ENCODE measurements at regions not wholly inside any gene's neighbourhood (a gene's known extent, or its start where the extent isn't known, plus 50 kb on each side); places are given as distances from the start of the nearest gene placed in this dataset.

DNA sequence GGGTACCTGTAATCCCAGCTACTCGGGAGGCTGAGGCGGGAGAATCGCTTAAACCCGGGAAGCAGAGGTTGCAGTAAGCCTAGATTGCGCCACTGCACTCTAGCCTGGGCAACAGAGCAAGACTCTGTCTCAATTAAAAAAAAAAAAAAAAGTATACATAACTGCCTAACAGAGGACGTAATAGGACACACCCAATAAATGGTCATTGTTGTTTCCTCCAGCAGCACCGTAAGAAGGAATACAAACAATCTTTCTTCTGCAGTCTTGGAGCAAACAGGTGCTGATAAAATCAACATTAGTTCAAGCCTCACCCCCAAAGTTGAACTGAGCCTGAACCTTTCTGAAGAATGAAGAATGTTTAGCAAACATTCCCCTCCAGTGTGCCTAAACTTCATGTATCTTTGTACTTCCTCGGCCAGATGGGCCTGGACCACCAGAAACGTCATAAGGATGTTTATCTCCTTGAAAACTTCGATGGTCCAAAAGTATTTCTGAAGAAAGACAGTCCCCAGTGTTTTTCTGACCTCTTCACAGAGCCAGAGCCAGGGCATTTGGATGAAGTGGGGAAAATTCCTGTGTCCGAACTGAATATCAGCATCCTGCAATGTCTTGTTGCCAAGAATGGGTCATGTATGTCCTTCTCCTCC is 136.8 kb upstream of the F3 start:
- peak; percentile 34 for DNase-seq (ENCODE audit: low read depth)
- TF ChIP-seq, protein P1, sequence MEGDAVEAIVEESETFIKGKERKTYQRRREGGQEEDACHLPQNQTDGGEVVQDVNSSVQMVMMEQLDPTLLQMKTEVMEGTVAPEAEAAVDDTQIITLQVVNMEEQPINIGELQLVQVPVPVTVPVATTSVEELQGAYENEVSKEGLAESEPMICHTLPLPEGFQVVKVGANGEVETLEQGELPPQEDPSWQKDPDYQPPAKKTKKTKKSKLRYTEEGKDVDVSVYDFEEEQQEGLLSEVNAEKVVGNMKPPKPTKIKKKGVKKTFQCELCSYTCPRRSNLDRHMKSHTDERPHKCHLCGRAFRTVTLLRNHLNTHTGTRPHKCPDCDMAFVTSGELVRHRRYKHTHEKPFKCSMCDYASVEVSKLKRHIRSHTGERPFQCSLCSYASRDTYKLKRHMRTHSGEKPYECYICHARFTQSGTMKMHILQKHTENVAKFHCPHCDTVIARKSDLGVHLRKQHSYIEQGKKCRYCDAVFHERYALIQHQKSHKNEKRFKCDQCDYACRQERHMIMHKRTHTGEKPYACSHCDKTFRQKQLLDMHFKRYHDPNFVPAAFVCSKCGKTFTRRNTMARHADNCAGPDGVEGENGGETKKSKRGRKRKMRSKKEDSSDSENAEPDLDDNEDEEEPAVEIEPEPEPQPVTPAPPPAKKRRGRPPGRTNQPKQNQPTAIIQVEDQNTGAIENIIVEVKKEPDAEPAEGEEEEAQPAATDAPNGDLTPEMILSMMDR (IDR thresholded peaks at IDR 0.05; ENCODE audit: insufficient read depth, low read length) = no peak
- H3K4me3 ChIP-seq (ENCODE audit: low read depth, low read length) = no peak overlapping the region

DNA sequence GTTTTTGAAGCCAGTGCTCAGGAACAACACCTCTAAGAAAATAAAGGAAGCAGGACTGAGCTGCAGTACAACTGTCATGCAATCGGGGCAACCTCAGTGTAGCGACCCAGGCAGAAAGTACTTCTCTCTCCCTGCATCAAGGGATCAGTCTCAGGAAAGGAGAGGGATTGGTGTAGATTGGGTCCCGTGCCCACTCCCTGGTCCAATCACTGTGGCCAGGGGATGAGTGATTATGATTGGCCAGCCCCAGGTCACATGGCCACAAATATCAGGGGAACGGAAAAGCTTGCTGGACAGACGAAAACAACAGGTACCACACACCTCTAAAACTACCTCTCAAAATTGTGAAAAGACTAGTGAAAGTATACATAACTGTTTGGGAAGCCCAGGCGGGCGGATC is 136.2 kb upstream of the F3 start:
- no peak overlapping the region for H3K4me3 ChIP-seq (ENCODE audit: low read depth, low read length)
- no peak for DNase-seq (ENCODE audit: low read depth)
- TF ChIP-seq, protein P1 (IDR thresholded peaks at IDR 0.05; ENCODE audit: insufficient read depth, low read length) = no peak

DNA sequence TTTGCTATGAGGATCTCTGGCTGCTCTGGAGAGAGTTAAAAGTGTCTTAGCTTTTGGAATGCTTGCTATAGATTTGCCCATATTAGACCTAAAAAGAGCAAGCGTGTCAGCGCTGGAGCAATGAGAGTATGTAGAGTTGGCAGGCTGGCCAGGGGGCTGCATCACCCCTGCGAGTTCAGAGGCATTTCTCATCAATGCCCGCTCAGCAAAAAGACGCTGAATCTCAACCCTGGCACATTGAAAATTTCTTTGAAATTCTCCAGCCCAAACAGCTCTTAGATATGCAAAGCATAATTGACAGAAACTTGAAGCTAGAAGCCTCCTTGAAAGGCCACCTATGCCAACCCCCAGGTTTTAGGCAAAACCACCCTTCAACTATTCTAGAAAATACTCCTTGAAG is 135.5 kb upstream of the F3 start:
- TF ChIP-seq, protein P1 (IDR thresholded peaks at IDR 0.05; ENCODE audit: insufficient read depth, low read length) = no peak
- no peak overlapping the region for H3K4me3 ChIP-seq (ENCODE audit: low read depth, low read length)
- no peak for DNase-seq (ENCODE audit: low read depth)

DNA sequence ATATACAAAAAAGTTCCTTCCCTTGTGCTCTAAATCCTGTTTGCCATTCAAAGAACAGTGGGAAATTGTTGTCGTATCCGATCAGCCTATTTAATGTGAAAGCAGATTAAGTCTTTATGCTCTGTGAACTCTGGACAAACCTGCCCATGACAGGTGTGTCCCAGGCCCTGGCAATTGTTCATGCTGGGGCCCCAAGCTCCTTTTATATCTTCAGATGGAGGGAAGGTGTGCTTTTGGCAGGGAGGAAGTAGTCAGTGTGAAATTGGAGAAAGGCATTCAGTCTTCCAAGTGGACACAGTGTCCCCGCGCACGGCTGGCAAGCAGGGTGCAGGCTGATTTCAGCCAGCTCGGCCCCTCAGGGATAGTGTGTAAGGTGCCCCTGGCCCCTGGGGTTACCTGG is 135.1 kb upstream of the F3 start:
- TF ChIP-seq, protein P1 (IDR thresholded peaks at IDR 0.05; ENCODE audit: insufficient read depth, low read length) = no peak
- DNase-seq (ENCODE audit: low read depth) = no peak
- H3K4me3 ChIP-seq (ENCODE audit: low read depth, low read length) = no peak overlapping the region

DNA sequence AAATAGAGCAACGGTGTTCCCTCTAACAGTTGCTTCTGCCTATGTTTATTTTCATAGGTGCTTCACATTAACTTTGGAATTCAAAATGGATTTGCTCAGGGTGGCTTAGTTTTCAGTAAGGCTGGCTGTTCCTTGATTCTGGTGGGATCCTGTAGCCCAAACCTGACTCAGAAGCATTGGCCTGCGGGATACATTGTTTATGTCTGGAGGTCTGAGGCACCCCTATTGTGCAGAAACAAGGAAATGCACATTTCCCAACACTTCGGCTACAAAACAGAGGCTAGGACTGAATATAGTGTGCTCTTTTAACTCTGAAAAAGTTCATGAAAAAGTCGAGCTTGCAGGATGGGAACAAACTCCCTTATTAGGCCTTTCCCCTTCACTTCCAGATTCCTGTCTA is 133.8 kb upstream of the F3 start:
- no peak for DNase-seq (ENCODE audit: low read depth)
- TF ChIP-seq, protein P1 (IDR thresholded peaks at IDR 0.05; ENCODE audit: insufficient read depth, low read length) = no peak
- no peak overlapping the region for H3K4me3 ChIP-seq (ENCODE audit: low read depth, low read length)

DNA sequence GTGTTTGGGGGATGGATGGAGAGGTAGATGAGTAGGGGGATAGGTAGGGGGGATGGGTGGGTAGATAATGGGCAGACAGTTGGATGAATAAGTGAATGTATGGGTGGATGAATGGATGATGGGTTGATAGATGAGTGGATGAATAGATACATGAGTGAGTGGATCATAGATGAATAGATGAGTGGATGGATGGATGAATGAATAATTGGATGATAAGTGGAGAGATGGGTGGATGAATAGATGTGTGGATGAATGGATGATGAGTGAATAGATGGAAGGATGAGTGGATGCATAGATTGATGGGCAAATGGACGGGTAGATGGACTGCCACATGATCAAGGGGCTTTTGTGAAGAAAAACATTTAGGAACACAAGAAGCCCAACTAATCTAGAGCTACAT is 133.3 kb upstream of the F3 start:
- TF ChIP-seq, protein P1 (IDR thresholded peaks at IDR 0.05; ENCODE audit: insufficient read depth, low read length) = no peak

DNA sequence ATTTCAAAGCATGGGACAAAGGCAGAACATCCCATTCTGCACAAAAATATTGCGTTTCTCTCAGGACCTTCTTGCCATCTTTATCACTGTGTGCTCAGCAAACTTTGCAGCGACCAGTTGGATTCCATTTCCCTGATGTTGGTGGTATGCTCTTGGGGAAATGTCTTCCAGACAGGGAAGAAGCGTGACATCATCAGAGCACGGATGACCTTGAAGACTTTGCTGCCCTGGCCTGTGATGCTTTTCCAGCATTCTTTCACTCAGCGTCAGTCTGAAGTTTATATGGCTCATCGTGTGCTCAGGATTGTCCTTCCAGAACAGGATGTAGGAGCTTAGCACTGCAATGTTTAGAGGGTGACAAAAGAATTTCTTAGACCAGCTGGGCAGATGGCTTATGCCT is 131.4 kb upstream of the F3 start:
- TF ChIP-seq, protein P1 (IDR thresholded peaks at IDR 0.05; ENCODE audit: insufficient read depth, low read length) = no peak
- H3K4me3 ChIP-seq (ENCODE audit: low read depth, low read length) = no peak overlapping the region
- no peak for DNase-seq (ENCODE audit: low read depth)

More for the DNA sequence above, 133.3 kb upstream of the F3 start:
- no peak overlapping the region for H3K4me3 ChIP-seq (ENCODE audit: low read depth, low read length)
- DNase-seq (ENCODE audit: low read depth) = no peak

Data from fibroblast of the aortic adventitia (primary cell).